ENCODE measurements at regions not wholly inside any gene's neighbourhood (a gene's known extent, or its start where the extent isn't known, plus 50 kb on each side); places are given as distances from the start of the nearest gene placed in this dataset.

DNA sequence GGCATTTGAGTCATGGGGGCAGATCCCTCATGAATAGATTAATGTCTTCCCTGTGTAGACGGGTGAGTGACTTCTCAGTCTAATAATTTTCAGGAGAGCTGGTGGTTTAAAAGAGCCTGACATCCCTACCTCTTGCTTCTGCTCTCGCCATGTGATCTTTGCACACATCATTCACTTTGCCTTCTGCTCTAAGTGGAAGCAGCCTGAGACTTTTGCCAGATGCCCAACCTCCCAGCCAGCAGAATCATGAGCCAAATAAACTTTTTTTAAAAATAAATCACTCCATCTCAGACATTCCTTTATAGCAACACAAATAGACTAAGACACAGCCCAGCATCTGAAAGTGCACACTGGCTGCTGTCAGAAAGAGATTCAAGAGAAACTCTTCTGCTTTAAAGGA is 155.2 kb downstream of the ZNF365 start:
- Histone ChIP-seq H3K9me3 (peaks cover 0 to 11% (median 5%) of the 10 kb centered on the region in 8 donors), H3K27me3 (replicated peaks in 1 of 7) (no peaks in the 10 kb centered on the region), H3K4me3 (no peak overlapping the region), H3K27ac (peak overlapping the region; percentile 24 to 88 (median 76)), H3K4me1 (peaks cover 8 to 38% (median 30%) of the 10 kb centered on the region in 6 donors), H3K36me3 (no peaks in the 10 kb centered on the region)
- TF ChIP-seq POLR2A (IDR thresholded peaks at IDR 0.05) = no peak
- TF ChIP-seq, protein P1, sequence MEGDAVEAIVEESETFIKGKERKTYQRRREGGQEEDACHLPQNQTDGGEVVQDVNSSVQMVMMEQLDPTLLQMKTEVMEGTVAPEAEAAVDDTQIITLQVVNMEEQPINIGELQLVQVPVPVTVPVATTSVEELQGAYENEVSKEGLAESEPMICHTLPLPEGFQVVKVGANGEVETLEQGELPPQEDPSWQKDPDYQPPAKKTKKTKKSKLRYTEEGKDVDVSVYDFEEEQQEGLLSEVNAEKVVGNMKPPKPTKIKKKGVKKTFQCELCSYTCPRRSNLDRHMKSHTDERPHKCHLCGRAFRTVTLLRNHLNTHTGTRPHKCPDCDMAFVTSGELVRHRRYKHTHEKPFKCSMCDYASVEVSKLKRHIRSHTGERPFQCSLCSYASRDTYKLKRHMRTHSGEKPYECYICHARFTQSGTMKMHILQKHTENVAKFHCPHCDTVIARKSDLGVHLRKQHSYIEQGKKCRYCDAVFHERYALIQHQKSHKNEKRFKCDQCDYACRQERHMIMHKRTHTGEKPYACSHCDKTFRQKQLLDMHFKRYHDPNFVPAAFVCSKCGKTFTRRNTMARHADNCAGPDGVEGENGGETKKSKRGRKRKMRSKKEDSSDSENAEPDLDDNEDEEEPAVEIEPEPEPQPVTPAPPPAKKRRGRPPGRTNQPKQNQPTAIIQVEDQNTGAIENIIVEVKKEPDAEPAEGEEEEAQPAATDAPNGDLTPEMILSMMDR (IDR thresholded peaks at IDR 0.05 in 8 of 11, conservative IDR thresholded peaks at IDR 0.05 in 3 of 11) = no peak
- TF ChIP-seq POLR2AphosphoS5 (IDR thresholded peaks at IDR 0.05) = no peak
- intact Hi-C loops (cut with DNase I; ENCODE audit: low total_unique reads) = no loop called here
- DNase-seq = no peak
- WGBS, 5 donors = 48 to 75% (median 63%) methylated on average over 2 of the region's 2 CpGs

DNA sequence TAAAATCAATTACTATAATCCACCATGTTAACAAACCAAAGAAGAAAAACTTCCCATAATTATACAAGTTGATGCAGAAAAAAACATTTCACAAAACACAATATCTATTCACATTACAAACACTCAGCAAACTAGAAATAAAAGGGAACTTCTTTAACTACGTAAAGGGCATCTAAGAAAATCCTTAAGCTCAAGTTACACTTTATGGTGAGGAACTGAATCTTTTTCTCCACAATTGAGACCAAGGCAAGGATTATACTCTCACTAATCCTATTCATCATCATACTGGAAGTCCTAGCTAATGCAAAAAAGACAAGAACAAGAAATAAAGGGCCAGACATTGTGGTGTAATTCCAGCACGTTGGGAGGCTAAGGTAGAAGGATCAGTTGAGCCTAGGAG is 159.9 kb downstream of the ZNF365 start:
- Histone ChIP-seq H3K9me3 (peaks cover 0 to 13% (median 0%) of the 10 kb centered on the region in 8 donors), H3K36me3 (no peaks in the 10 kb centered on the region), H3K4me3 (no peak overlapping the region), H3K27me3 (replicated peaks in 1 of 7) (no peaks in the 10 kb centered on the region), H3K27ac (no peak overlapping the region), H3K4me1 (peaks cover 0 to 21% (median 8%) of the 10 kb centered on the region in 6 donors)
- intact Hi-C loops (cut with DNase I; ENCODE audit: low total_unique reads) = no loop called here
- DNase-seq = no peak
- WGBS, 5 donors = 61 to 83% (median 77%) methylated on average over 2 of the region's 2 CpGs
- TF ChIP-seq, protein P1 (IDR thresholded peaks at IDR 0.05 in 8 of 11, conservative IDR thresholded peaks at IDR 0.05 in 3 of 11) = no peak
- TF ChIP-seq POLR2A (IDR thresholded peaks at IDR 0.05) (no peak), POLR2AphosphoS5 (IDR thresholded peaks at IDR 0.05) (no peak)

DNA sequence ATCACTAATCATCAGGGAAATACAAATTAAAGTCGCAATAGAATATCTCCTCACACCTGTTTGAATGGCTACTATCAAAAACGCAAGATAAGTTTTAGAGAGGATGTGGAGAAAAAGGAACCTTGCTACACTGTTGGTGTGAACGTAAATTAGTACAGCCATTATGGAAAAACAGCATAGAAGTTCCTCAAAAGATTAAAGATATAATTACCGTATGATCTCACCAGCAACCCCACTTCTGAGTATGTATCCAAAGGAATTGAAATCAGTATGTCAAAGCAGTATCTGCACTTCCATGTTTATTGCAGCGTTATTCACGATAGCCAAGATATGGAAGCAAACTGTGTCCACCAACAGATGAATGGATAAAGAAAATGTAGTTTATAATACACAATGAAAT is 164.4 kb downstream of the ZNF365 start:
- TF ChIP-seq POLR2A (IDR thresholded peaks at IDR 0.05) (no peak), POLR2AphosphoS5 (IDR thresholded peaks at IDR 0.05) (no peak)
- TF ChIP-seq, protein P1 (IDR thresholded peaks at IDR 0.05 in 8 of 11, conservative IDR thresholded peaks at IDR 0.05 in 3 of 11) = no peak
- Histone ChIP-seq H3K27me3 (replicated peaks in 1 of 7) (no peaks in the 10 kb centered on the region), H3K9me3 (peaks cover 0 to 13% (median 0%) of the 10 kb centered on the region in 8 donors), H3K4me1 (peaks cover 0 to 47% (median 16%) of the 10 kb centered on the region in 6 donors), H3K36me3 (no peaks in the 10 kb centered on the region), H3K27ac (peak overlapping the region in 3 of 8 donors; percentile 3 to 82 (median 34)), H3K4me3 (no peak overlapping the region)
- WGBS, 5 donors = 60 to 66% (median 62%) methylated on average over 6 of the region's 6 CpGs
- intact Hi-C loops (cut with DNase I; ENCODE audit: low total_unique reads) = no loop called here
- no peak for DNase-seq

DNA sequence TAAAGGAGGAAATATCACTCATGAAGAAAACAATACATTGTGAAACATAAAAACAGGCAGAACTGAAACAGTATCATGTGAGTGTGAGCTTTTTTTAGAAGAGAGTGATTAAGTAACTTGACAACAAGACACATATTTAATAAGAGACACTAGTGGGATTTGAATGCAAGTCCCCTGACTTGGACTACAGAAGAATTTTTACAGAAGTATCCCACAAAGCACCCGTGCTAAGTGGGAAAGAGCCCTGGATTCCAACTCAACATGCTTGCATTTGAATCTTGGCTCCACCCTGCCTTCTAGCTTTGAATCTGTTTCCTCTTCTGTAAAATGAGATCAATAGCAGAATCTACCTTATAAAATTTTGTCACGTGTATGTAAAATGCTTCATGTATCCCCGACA is 166.2 kb downstream of the ZNF365 start:
- DNase-seq = no peak
- 39 to 61% (median 50%) methylated on average over 3 of the region's 3 CpGs for WGBS, 5 donors
- Histone ChIP-seq H3K36me3 (no peaks in the 10 kb centered on the region), H3K4me1 (peaks cover 0 to 55% (median 19%) of the 10 kb centered on the region in 6 donors), H3K4me3 (no peak overlapping the region), H3K9me3 (peaks cover 0 to 13% (median 0%) of the 10 kb centered on the region in 8 donors), H3K27me3 (replicated peaks in 1 of 7) (no peaks in the 10 kb centered on the region), H3K27ac (peak overlapping the region in 7 of 8 donors; percentile 41 to 82 (median 71))
- no peak for TF ChIP-seq POLR2A (IDR thresholded peaks at IDR 0.05)
- TF ChIP-seq POLR2AphosphoS5 (IDR thresholded peaks at IDR 0.05) = no peak
- TF ChIP-seq, protein P1 (IDR thresholded peaks at IDR 0.05 in 8 of 11, conservative IDR thresholded peaks at IDR 0.05 in 3 of 11) = no peak
- intact Hi-C loops (cut with DNase I; ENCODE audit: low total_unique reads) = no loop called here

All from spleen (tissue), 11 donors.